Neutrophil (primary cell): ENCODE measurements at regions not wholly inside any gene's neighbourhood (a gene's known extent, or its start where the extent isn't known, plus 50 kb on each side); places are given as distances from the start of the nearest gene placed in this dataset.

Experiments used
- H3K27ac ChIP-seq: fragments of 200-600 bp; sonication (generic); 2 replicates; pipeline ENCODE4 v1.5.1; 2016; ENCODE audit warnings: mild to moderate bottlenecking, moderate library complexity
- H3K27me3 ChIP-seq: fragments of 200-600 bp; sonication (generic); 2 replicates; pipeline ENCODE4 v1.6.0; 2016; ENCODE audit warnings: mild to moderate bottlenecking
- H3K36me3 ChIP-seq: fragments of 200-600 bp; sonication (generic); 2 replicates; pipeline ENCODE4 v1.5.1; 2017
- H3K4me1 ChIP-seq, 2 experiments: fragments of 200-600 bp in 1 of 2; sonication (generic) in 1 of 2; 1 replicate in 1 of 2; 2 replicates in 1 of 2; pipeline versions ENCODE4 v1.5.1 to v1.6.1; 2013 to 2016; ENCODE audit warnings: low read depth in 1 of 2, low read length in 1 of 2, mild to moderate bottlenecking in 1 of 2, moderate library complexity in 1 of 2; ENCODE audit not compliant: control insufficient read depth in 1 of 2, insufficient read depth in 1 of 2
- H3K4me3 ChIP-seq, 2 experiments: fragments of 200-600 bp in 1 of 2; sonication (generic) in 1 of 2; 1 replicate in 1 of 2; 2 replicates in 1 of 2; pipeline ENCODE4 v1.5.1; 2013 to 2016; ENCODE audit warnings: low read depth in 1 of 2, low read length in 1 of 2, mild to moderate bottlenecking in 1 of 2, moderate library complexity in 1 of 2
- H3K9me3 ChIP-seq: fragments of 200-600 bp; sonication (generic); 2 replicates; pipeline ENCODE4 v1.5.1; 2016
- CTCF ChIP-seq: fragments of 200-600 bp; sonication (generic); IDR thresholded peaks from 2 replicates; pipeline ENCODE4 v1.5.1; 2016; ENCODE audit warnings: antibody characterized with exemption

GRCh38 chr4:74544655-74545361, 99.9 kb downstream of the AREG start:
- no peaks in the 10 kb centered on the region for H3K27me3 ChIP-seq
- no peak for TF ChIP-seq CTCF
- no peaks in the 10 kb centered on the region for H3K9me3 ChIP-seq
- no peak overlapping the region for H3K27ac ChIP-seq
- no peak overlapping the region for H3K4me3 ChIP-seq
- no peaks in the 10 kb centered on the region for H3K36me3 ChIP-seq
- H3K4me1 ChIP-seq = peaks cover 7 to 12% of the 10 kb centered on the region in 2 experiments

GRCh38 chr4:74545448-74545847, 100.5 kb downstream of the AREG start:
- Histone ChIP-seq H3K27me3 (no peaks in the 10 kb centered on the region), H3K27ac (no peak overlapping the region), H3K36me3 (no peaks in the 10 kb centered on the region), H3K9me3 (no peaks in the 10 kb centered on the region), H3K4me1 (peaks cover 7 to 12% of the 10 kb centered on the region in 2 experiments), H3K4me3 (no peak overlapping the region)
- TF ChIP-seq CTCF = no peak

DNA sequence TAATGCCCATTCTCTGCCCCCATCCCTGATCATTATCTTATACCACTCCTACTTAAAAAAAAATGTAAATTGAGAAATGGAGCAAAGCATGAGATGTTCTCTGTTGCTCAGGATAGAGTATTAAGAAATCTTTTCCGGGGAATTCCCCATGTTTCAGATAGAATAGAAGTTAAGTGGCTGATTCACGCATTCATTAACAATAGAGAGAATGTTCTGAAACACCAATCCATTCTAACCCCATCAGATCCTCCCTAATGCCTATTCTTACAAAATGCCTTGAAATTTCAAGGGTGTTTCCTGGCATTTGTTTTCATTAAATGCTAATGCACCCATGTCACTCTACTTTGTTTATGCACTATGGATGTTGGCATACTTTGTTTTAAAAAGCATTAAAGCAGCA, 101.1 kb downstream of the AREG start:
- Histone ChIP-seq H3K9me3 (no peaks in the 10 kb centered on the region), H3K36me3 (no peaks in the 10 kb centered on the region), H3K4me3 (no peak overlapping the region), H3K27me3 (no peaks in the 10 kb centered on the region), H3K4me1 (peaks cover 7 to 12% of the 10 kb centered on the region in 2 experiments), H3K27ac (no peak overlapping the region)
- no peak for TF ChIP-seq CTCF

DNA sequence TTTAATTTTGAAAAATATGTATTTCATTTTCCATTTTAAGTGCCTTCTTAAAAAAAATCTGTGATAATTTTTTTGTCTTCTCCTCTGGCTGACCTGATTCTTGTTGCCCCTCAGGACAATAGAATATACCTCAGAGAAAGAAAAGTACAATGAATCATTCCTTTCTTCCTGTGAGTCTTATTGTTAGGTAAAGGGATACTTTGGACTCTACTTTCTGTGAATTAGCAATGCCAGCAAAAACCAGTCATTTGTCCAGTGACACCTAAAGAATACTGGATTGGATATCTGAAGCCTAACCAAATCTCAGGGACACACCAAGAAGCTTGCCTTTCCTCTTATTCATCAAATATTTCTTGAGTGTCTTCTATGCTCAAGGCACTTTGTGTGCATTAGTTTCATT, 102.1 kb downstream of the AREG start:
- Histone ChIP-seq H3K4me3 (no peak overlapping the region), H3K4me1 (peaks cover 7 to 12% of the 10 kb centered on the region in 2 experiments), H3K9me3 (no peaks in the 10 kb centered on the region), H3K36me3 (no peaks in the 10 kb centered on the region), H3K27me3 (no peaks in the 10 kb centered on the region), H3K27ac (no peak overlapping the region)
- no peak for TF ChIP-seq CTCF

DNA sequence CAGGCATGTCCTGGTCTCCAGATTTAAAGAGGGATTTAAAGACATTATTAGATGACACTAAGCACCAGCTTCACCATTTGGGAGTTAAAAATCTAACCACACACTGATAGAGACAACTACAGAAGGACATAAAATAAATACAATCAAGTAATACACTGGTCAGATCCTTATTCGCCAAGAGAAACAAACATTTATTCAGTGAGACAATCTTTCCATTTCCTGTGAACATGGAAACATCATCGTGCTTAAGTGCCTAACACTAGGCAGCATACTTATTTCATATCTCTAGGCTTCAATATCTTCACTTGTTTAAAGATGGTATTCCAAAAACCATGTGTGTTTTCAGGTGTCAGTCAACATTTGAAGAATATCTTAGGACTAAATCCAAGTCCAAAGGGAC, 103.6 kb downstream of the AREG start:
- Histone ChIP-seq H3K9me3 (no peaks in the 10 kb centered on the region), H3K27ac (no peak overlapping the region), H3K36me3 (no peaks in the 10 kb centered on the region), H3K4me3 (no peak overlapping the region), H3K4me1 (peaks cover 0 to under 1% of the 10 kb centered on the region in 2 experiments), H3K27me3 (no peaks in the 10 kb centered on the region)
- TF ChIP-seq CTCF = no peak
